Endodermal cell (in vitro differentiated cells): ENCODE measurements at regions not wholly inside any gene's neighbourhood (a gene's known extent, or its start where the extent isn't known, plus 50 kb on each side); places are given as distances from the start of the nearest gene placed in this dataset.

Experiments used
- DNase-seq: peaks from one replicate; pipeline ENCODE4 v3.0.0-alpha.2; 2017
- H3K27ac ChIP-seq: 2 replicates; pipeline ENCODE4 v1.5.1; 2013; ENCODE audit warnings: mild to moderate bottlenecking, low read depth, low read length, moderate library complexity
- H3K27me3 ChIP-seq: 2 replicates; pipeline ENCODE4 v1.6.1; 2013; ENCODE audit warnings: mild to moderate bottlenecking, low read length, moderate library complexity; ENCODE audit not compliant: insufficient read depth, control insufficient read depth, poor library complexity, severe bottlenecking
- H3K36me3 ChIP-seq: 2 replicates; pipeline ENCODE4 v1.7.0; 2013; ENCODE audit warnings: mild to moderate bottlenecking, low read length, moderate library complexity; ENCODE audit not compliant: control insufficient read depth, insufficient read depth
- H3K4me1 ChIP-seq: one replicate; pipeline ENCODE4 v1.7.0; 2013; ENCODE audit warnings: low read length; ENCODE audit not compliant: control insufficient read depth, insufficient read depth
- H3K4me3 ChIP-seq: 2 replicates; pipeline ENCODE4 v1.5.1; 2013; ENCODE audit warnings: mild to moderate bottlenecking, low read length, moderate library complexity
- H3K9ac ChIP-seq: 2 replicates; pipeline ENCODE4 v1.6.1; 2013; ENCODE audit warnings: mild to moderate bottlenecking, low read length, moderate library complexity; ENCODE audit not compliant: poor library complexity, severe bottlenecking; ENCODE audit errors: extremely low read depth
- H3K9me3 ChIP-seq: 2 replicates; pipeline ENCODE4 v1.6.1; 2013; ENCODE audit warnings: mild to moderate bottlenecking, low read length, moderate library complexity; ENCODE audit not compliant: control insufficient read depth
- H3K27ac Mint-ChIP-seq: 2 replicates; pipeline ENCODE4 v1.8.0; 2020; ENCODE audit warnings: mixed read lengths
- H3K27me3 Mint-ChIP-seq: 2 replicates; pipeline ENCODE4 v1.8.0; 2021; ENCODE audit warnings: mild to moderate bottlenecking, mixed read lengths; ENCODE audit not compliant: insufficient read depth
- H3K36me3 Mint-ChIP-seq: 2 replicates; pipeline ENCODE4 v1.8.0; 2020; ENCODE audit warnings: low read depth, mixed read lengths
- H3K4me1 Mint-ChIP-seq: 2 replicates; pipeline ENCODE4 v1.8.0; 2020; ENCODE audit warnings: mixed read lengths
- H3K4me3 Mint-ChIP-seq: 2 replicates; pipeline ENCODE4 v1.8.0; 2020; ENCODE audit warnings: mild to moderate bottlenecking, moderate library complexity, mixed read lengths
- H3K9me3 Mint-ChIP-seq: 2 replicates; pipeline ENCODE4 v1.8.0; 2020; ENCODE audit warnings: mild to moderate bottlenecking, mixed read lengths
- CTCF ChIP-seq: fragments of 200-600 bp; sonication (generic); conservative IDR thresholded peaks from 2 replicates; pipeline ENCODE4 v1.5.0; 2021; ENCODE audit warnings: antibody characterized with exemption, mild to moderate bottlenecking
- WGBS, 2 experiments: methylation state at CpG; one replicate each; pipeline versions ENCODE4 v1.1.5 to v1.1.7; 2013; ENCODE audit warnings: missing lambda C conversion rate in 2 of 2, mixed read lengths in 1 of 2; ENCODE audit not compliant: insufficient coverage in 1 of 2, insufficient read length in 1 of 2; 5-methylcytosine and 5-hydroxymethylcytosine counted together

- WGBS, 2 experiments: 85% methylated on average over 4 of the region's 4 CpGs; no CpG with 5 or more reads in 1 of the 2 experiments
- Mint-ChIP-seq H3K36me3 (peaks cover 6% of the 10 kb centered on the region), H3K27ac (no peak overlapping the region), H3K4me1 (peaks cover 3% of the 10 kb centered on the region), H3K27me3 (no peaks in the 10 kb centered on the region), H3K4me3 (no peak overlapping the region), H3K9me3 (no peaks in the 10 kb centered on the region)
- TF ChIP-seq CTCF: no peak
- H3K9me3 ChIP-seq: peaks cover 6% of the 10 kb centered on the region
- DNase-seq: no peak
- H3K27ac ChIP-seq: no peak overlapping the region
- no peak overlapping the region for H3K4me3 ChIP-seq
- peaks cover 5% of the 10 kb centered on the region for H3K36me3 ChIP-seq
- no peaks in the 10 kb centered on the region for H3K4me1 ChIP-seq
- no peak overlapping the region for H3K9ac ChIP-seq
- no peaks in the 10 kb centered on the region for H3K27me3 ChIP-seq
These were observed 298.8 kb upstream of the UMPS start for GRCh38 chr3:124431331-124431994.

- Histone ChIP-seq H3K36me3 (peaks cover 5% of the 10 kb centered on the region), H3K4me3 (no peak overlapping the region), H3K27me3 (no peaks in the 10 kb centered on the region), H3K27ac (no peak overlapping the region), H3K4me1 (no peaks in the 10 kb centered on the region), H3K9me3 (peaks cover 6% of the 10 kb centered on the region), H3K9ac (no peak overlapping the region)
- 89 to 94% methylated on average over 9 to 10 of the region's 10 CpGs for WGBS, 2 experiments
- Mint-ChIP-seq H3K4me1 (peaks cover 8% of the 10 kb centered on the region), H3K27me3 (no peaks in the 10 kb centered on the region), H3K27ac (no peak overlapping the region), H3K36me3 (peaks cover 6% of the 10 kb centered on the region), H3K4me3 (no peak overlapping the region), H3K9me3 (no peaks in the 10 kb centered on the region)
- no peak for DNase-seq
- TF ChIP-seq CTCF: no peak
These were observed 296.1 kb upstream of the UMPS start for GRCh38 chr3:124434176-124434575.

DNA sequence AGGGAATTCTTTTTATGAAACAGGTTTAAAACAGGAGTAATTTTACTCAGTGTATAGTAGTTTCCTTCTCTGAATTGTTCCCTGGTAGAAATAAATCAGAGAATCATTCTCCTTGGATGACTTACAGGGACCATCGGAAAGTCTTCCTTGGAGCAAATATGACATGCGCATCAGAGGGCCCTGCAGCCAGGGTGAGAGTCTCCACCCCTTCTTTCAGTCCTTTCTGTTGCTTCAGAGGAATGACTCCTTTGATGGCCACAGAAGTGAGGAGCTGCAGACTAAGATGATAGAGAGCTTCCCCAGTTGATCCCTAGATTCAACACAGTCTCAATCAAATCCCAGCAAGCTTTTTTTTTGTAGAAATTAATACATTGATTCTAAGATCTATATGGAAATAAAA is 294.8 kb upstream of the UMPS start:
- H3K4me1 ChIP-seq: no peaks in the 10 kb centered on the region
- peaks cover 6% of the 10 kb centered on the region for H3K9me3 ChIP-seq
- DNase-seq: no peak
- WGBS, 2 experiments: 92 to 100% methylated on average over 2 of the region's 2 CpGs
- no peaks in the 10 kb centered on the region for H3K27me3 Mint-ChIP-seq
- no peak for TF ChIP-seq CTCF
- H3K36me3 ChIP-seq: peaks cover 5% of the 10 kb centered on the region
- H3K27ac ChIP-seq: no peak overlapping the region
- H3K9ac ChIP-seq: no peak overlapping the region
- H3K4me3 ChIP-seq: no peak overlapping the region
- no peak overlapping the region for H3K27ac Mint-ChIP-seq
- no peaks in the 10 kb centered on the region for H3K9me3 Mint-ChIP-seq
- no peak overlapping the region for H3K4me3 Mint-ChIP-seq
- H3K4me1 Mint-ChIP-seq: peaks cover 14% of the 10 kb centered on the region
- H3K36me3 Mint-ChIP-seq: peaks cover 6% of the 10 kb centered on the region
- no peaks in the 10 kb centered on the region for H3K27me3 ChIP-seq
